Activated CD4-positive, alpha-beta T cell treated with anti-CD3 and anti-CD28 coated beads, Interleukin-2, Interleukin-4, amounts not matched to agents 100 ng/mL and 50 ng/mL, durations not matched to agents 16 hours and 8 hours (primary cell): ENCODE measurements at regions not wholly inside any gene's neighbourhood (a gene's known extent, or its start where the extent isn't known, plus 50 kb on each side); places are given as distances from the start of the nearest gene placed in this dataset.

ENCODE experiments used
- DNase-seq: peaks from one replicate; pipeline ENCODE4 v3.0.0-alpha.2; 2020; ENCODE audit warnings: low spot score

- no peak for DNase-seq
Observed at GRCh38 chr2:120548627-120549608, 186.8 kb upstream of the GLI2 start.

GRCh38 chr2:120549841-120550240 is 185.8 kb upstream of the GLI2 start:
- no peak for DNase-seq

GRCh38 chr2:120550282-120550681 is 185.4 kb upstream of the GLI2 start:
- no peak for DNase-seq

GRCh38 chr2:120550893-120551446 is 184.7 kb upstream of the GLI2 start:
- no peak for DNase-seq

- DNase-seq: no peak
Observed at GRCh38 chr2:120551522-120551921, 184.1 kb upstream of the GLI2 start.

- DNase-seq: no peak
Observed at GRCh38 chr2:120552079-120552478, 183.6 kb upstream of the GLI2 start.

- DNase-seq: peak; percentile 27
Observed at GRCh38 chr2:120552800-120553481, 182.7 kb upstream of the GLI2 start.

- no peak for DNase-seq
Observed at GRCh38 chr2:120554625-120555032, 181.0 kb upstream of the GLI2 start.

- DNase-seq: no peak
Observed at GRCh38 chr2:120555092-120555491, 180.6 kb upstream of the GLI2 start.

- DNase-seq: no peak
Observed at GRCh38 chr2:120556911-120557310, 178.8 kb upstream of the GLI2 start.

- no peak for DNase-seq
Observed at GRCh38 chr2:120558847-120559246, 176.8 kb upstream of the GLI2 start.

- no peak for DNase-seq
Observed at GRCh38 chr2:120559401-120559800, 176.3 kb upstream of the GLI2 start.

- no peak for DNase-seq
Observed at GRCh38 chr2:120560330-120560729, 175.3 kb upstream of the GLI2 start.

- DNase-seq: no peak
Observed at GRCh38 chr2:120561379-120562035, 174.2 kb upstream of the GLI2 start.

GRCh38 chr2:120562218-120563005 is 173.3 kb upstream of the GLI2 start:
- DNase-seq: no peak

GRCh38 chr2:120563616-120564015 is 172.1 kb upstream of the GLI2 start:
- no peak for DNase-seq

- no peak for DNase-seq
Observed at GRCh38 chr2:120564213-120565094, 171.2 kb upstream of the GLI2 start.

GRCh38 chr2:120565095-120565460 is 170.6 kb upstream of the GLI2 start:
- no peak for DNase-seq

- no peak for DNase-seq
Observed at GRCh38 chr2:120565929-120566328, 169.7 kb upstream of the GLI2 start.

- no peak for DNase-seq
Observed at GRCh38 chr2:120566331-120567035, 169.2 kb upstream of the GLI2 start.
